Breast epithelium (tissue), 4 donors: ENCODE measurements at regions not wholly inside any gene's neighbourhood (a gene's known extent, or its start where the extent isn't known, plus 50 kb on each side); places are given as distances from the start of the nearest gene placed in this dataset.

Experiments used
- DNase-seq, 2 donors: peaks; one replicate each; pipeline ENCODE4 v3.0.0-alpha.2; 2019; ENCODE audit warnings: low spot score in 2 of 2
- H3K27ac ChIP-seq, 2 donors: fragments of 200-600 bp; sonication (generic) in 1 of 2; one replicate each; pipeline ENCODE4 v1.5.1; 2016 to 2019; ENCODE audit warnings: mild to moderate bottlenecking in 1 of 2
- H3K27me3 ChIP-seq, 2 donors: fragments of 200-600 bp; sonication (generic) in 1 of 2; one replicate each; pipeline versions ENCODE4 v1.5.1 to v1.6.0; 2017 to 2019; ENCODE audit warnings: control low read depth in 1 of 2, mild to moderate bottlenecking in 1 of 2
- H3K36me3 ChIP-seq: fragments of 200-600 bp; one replicate; pipeline ENCODE4 v1.5.1; 2019
- H3K4me1 ChIP-seq, 2 donors: fragments of 200-600 bp; sonication (generic); one replicate each; pipeline ENCODE4 v1.5.1; 2016 to 2019; ENCODE audit warnings: control low read depth in 1 of 2
- H3K4me3 ChIP-seq, 3 donors: fragments of 200-600 bp; sonication (generic); 1 replicate in 2 of 3; 2 replicates in 1 of 3; pipeline ENCODE4 v1.5.1; 2016 to 2019; ENCODE audit warnings: mild to moderate bottlenecking in 3 of 3, moderate library complexity in 2 of 3
- H3K9me3 ChIP-seq, 2 donors: fragments of 200-600 bp; sonication (generic) in 1 of 2; one replicate each; pipeline ENCODE4 v1.5.1; 2016 to 2019; ENCODE audit warnings: control low read depth in 1 of 2
- POLR2A ChIP-seq: fragments of 450-650 bp; IDR thresholded peaks from one replicate; pipeline ENCODE4 v1.6.1; 2016; ENCODE audit warnings: antibody characterized with exemption, mild to moderate bottlenecking, moderate library complexity
- POLR2AphosphoS5 ChIP-seq, 3 donors: sonication (generic); formaldehyde crosslinking; IDR thresholded peaks; one replicate each; pipeline ENCODE4 v1.6.1; 2017; ENCODE audit warnings: antibody characterized with exemption in 3 of 3
- intact Hi-C: fragments of 100-400 bp; cut with DNase I; formaldehyde crosslinking; loops from one replicate; pipeline ENCODE4 v1.15.1; 2023; ENCODE audit warnings: low total_unique reads
- TF ChIP-seq, protein P1 (sequence below), 3 donors: fragments of 450-650 bp; IDR thresholded peaks; one replicate each; pipeline ENCODE4 v1.5.1; 2016 to 2017; ENCODE audit warnings: antibody characterized with exemption in 3 of 3, mild to moderate bottlenecking in 3 of 3, moderate library complexity in 3 of 3

DNA sequence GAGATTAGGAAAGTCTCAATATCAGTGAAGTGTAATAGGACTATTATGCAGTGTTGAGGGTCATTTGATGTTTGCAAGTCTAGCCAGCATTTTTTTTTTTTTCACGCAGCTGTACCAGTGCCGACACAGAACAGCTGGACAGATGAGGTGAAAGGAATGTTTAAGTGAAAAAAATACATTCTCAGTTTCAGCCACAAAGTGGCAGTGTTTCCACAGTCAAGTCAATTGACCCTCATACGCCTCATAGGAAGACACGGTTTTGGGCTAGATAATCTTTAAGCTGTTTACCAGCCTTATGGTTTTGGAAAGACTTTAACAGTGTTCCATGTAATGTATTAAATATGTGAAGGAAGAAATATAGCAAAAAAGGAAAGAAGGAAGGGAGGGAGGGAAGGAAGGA is 349.9 kb upstream of the ANO3 start:
- no peak for TF ChIP-seq POLR2A
- TF ChIP-seq, protein P1, sequence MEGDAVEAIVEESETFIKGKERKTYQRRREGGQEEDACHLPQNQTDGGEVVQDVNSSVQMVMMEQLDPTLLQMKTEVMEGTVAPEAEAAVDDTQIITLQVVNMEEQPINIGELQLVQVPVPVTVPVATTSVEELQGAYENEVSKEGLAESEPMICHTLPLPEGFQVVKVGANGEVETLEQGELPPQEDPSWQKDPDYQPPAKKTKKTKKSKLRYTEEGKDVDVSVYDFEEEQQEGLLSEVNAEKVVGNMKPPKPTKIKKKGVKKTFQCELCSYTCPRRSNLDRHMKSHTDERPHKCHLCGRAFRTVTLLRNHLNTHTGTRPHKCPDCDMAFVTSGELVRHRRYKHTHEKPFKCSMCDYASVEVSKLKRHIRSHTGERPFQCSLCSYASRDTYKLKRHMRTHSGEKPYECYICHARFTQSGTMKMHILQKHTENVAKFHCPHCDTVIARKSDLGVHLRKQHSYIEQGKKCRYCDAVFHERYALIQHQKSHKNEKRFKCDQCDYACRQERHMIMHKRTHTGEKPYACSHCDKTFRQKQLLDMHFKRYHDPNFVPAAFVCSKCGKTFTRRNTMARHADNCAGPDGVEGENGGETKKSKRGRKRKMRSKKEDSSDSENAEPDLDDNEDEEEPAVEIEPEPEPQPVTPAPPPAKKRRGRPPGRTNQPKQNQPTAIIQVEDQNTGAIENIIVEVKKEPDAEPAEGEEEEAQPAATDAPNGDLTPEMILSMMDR (IDR thresholded peaks at IDR 0.05): peak in 1 of 3 donors; percentile 35
- Histone ChIP-seq H3K4me3 (no peak overlapping the region), H3K27me3 (no peaks in the 10 kb centered on the region), H3K27ac (no peak overlapping the region), H3K36me3 (no peaks in the 10 kb centered on the region), H3K4me1 (no peaks in the 10 kb centered on the region), H3K9me3 (no peaks in the 10 kb centered on the region)
- intact Hi-C loops: no loop called here
- DNase-seq: no peak

DNA sequence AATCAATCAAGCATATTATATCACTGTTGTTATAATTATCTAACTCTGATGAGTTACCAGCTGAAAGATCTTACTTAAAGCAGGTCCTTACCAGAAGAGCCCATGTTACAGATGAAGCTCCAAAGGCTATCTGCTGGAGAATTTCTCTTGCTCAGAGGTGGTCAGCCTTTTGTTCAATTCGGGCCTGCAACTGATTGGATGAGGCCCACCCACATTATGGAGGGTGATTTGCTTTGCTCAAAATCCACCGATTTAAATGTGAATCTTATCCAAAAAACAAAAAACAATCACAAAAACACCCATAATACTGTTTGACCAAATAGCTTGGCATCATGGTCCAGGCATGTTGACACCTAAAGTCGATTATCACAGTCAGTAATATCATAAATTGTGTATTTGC is 348.6 kb upstream of the ANO3 start:
- intact Hi-C loops: no loop called here
- H3K4me1 ChIP-seq: no peaks in the 10 kb centered on the region
- no peak for DNase-seq
- H3K9me3 ChIP-seq: no peaks in the 10 kb centered on the region
- H3K4me3 ChIP-seq: no peak overlapping the region
- TF ChIP-seq POLR2AphosphoS5 (IDR thresholded peaks at IDR 0.05): no peak
- no peak for TF ChIP-seq POLR2A
- TF ChIP-seq, protein P1 (IDR thresholded peaks at IDR 0.05): no peak
- H3K27me3 ChIP-seq: no peaks in the 10 kb centered on the region
- H3K36me3 ChIP-seq: no peaks in the 10 kb centered on the region
- H3K27ac ChIP-seq: no peak overlapping the region

DNA sequence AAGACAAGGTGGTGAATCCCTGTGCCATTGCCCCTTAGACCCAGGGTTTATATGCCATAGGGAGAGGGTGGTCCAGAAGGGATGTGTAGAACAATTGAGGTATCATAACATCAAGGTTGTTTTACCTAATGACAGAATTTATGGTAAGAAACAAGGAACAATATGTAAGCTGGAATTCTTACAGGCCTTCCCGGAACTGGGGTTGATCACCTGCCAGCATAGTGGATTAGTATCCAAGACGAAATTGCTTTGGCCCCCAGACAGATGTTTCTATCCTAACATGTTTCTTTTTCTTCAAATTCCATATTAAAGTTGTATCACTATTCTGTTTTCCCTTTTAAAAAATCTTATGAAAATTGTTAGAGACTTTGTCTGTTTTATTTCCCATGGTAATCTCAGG is 343.8 kb upstream of the ANO3 start:
- H3K27me3 ChIP-seq: no peaks in the 10 kb centered on the region
- TF ChIP-seq POLR2A: no peak
- TF ChIP-seq, protein P1 (IDR thresholded peaks at IDR 0.05): no peak
- TF ChIP-seq POLR2AphosphoS5 (IDR thresholded peaks at IDR 0.05): no peak
- H3K36me3 ChIP-seq: no peaks in the 10 kb centered on the region
- no peak overlapping the region for H3K4me3 ChIP-seq
- DNase-seq: no peak
- intact Hi-C loops: no loop called here
- H3K4me1 ChIP-seq: no peaks in the 10 kb centered on the region
- H3K9me3 ChIP-seq: no peaks in the 10 kb centered on the region
- H3K27ac ChIP-seq: no peak overlapping the region

DNA sequence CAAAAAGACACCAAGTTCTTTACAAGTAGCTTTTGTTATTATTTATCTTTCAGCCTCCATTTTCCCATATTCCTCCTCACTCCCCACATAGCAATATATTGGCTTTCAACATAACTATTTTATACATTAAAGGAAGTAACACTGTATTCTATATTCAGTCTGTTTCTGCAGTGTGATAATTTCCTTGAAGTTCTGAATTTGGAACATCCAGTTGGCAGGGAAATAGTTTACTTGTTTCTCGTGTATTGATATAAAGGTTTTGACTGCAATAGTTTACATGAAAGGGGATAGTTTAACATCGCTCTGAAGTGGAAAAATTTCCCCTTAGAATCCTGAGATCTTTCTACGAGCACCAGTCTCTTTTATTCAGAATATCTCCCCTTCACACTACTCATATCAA is 341.5 kb upstream of the ANO3 start:
- DNase-seq: no peak
- no peaks in the 10 kb centered on the region for H3K27me3 ChIP-seq
- TF ChIP-seq, protein P1 (IDR thresholded peaks at IDR 0.05): no peak
- TF ChIP-seq POLR2A (no peak), POLR2AphosphoS5 (IDR thresholded peaks at IDR 0.05) (no peak)
- intact Hi-C loops: no loop called here
- H3K9me3 ChIP-seq: no peaks in the 10 kb centered on the region
- no peak overlapping the region for H3K4me3 ChIP-seq
- H3K4me1 ChIP-seq: no peaks in the 10 kb centered on the region
- no peaks in the 10 kb centered on the region for H3K36me3 ChIP-seq
- H3K27ac ChIP-seq: no peak overlapping the region

DNA sequence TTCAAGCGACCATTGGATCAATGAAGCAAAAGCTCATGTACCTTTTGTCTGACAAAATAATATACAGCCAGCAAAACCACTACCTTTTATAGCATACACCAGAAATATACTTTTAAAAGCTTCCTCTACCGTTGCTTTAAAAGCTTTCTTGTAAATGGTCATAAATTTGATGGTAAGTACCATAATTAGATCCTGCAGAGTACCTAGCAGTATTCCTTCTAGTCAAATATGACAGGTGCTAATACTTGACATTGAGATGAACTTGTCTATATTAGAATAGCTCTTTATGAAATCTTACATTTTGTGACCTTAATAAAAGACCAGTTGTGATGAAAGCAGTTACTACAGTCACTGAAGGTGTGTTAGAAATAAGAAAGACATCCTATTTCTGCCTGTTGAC is 340.5 kb upstream of the ANO3 start:
- intact Hi-C loops: no loop called here
- no peak for DNase-seq
- no peaks in the 10 kb centered on the region for H3K4me1 ChIP-seq
- H3K27ac ChIP-seq: no peak overlapping the region
- no peaks in the 10 kb centered on the region for H3K27me3 ChIP-seq
- H3K4me3 ChIP-seq: no peak overlapping the region
- TF ChIP-seq POLR2AphosphoS5 (IDR thresholded peaks at IDR 0.05) (no peak), POLR2A (no peak)
- TF ChIP-seq, protein P1 (IDR thresholded peaks at IDR 0.05): no peak
- no peaks in the 10 kb centered on the region for H3K9me3 ChIP-seq
- no peaks in the 10 kb centered on the region for H3K36me3 ChIP-seq
